HG03442 (cell line): ENCODE measurements at regions not wholly inside any gene's neighbourhood (a gene's known extent, or its start where the extent isn't known, plus 50 kb on each side); places are given as distances from the start of the nearest gene placed in this dataset.
"Not testable (repeated sequence)": the region's sequence is repeated elsewhere in the genome, so short reads cannot be mapped to it uniquely, and the experiment has no call there.

Experiments
- ATAC-seq: cut with Tn5 transposase; IDR thresholded peaks from one replicate; pipeline ENCODE4 v1.9.1; 2021; ENCODE audit warnings: mild to moderate bottlenecking, moderate library complexity; ENCODE audit not compliant: unreplicated experiment

DNA sequence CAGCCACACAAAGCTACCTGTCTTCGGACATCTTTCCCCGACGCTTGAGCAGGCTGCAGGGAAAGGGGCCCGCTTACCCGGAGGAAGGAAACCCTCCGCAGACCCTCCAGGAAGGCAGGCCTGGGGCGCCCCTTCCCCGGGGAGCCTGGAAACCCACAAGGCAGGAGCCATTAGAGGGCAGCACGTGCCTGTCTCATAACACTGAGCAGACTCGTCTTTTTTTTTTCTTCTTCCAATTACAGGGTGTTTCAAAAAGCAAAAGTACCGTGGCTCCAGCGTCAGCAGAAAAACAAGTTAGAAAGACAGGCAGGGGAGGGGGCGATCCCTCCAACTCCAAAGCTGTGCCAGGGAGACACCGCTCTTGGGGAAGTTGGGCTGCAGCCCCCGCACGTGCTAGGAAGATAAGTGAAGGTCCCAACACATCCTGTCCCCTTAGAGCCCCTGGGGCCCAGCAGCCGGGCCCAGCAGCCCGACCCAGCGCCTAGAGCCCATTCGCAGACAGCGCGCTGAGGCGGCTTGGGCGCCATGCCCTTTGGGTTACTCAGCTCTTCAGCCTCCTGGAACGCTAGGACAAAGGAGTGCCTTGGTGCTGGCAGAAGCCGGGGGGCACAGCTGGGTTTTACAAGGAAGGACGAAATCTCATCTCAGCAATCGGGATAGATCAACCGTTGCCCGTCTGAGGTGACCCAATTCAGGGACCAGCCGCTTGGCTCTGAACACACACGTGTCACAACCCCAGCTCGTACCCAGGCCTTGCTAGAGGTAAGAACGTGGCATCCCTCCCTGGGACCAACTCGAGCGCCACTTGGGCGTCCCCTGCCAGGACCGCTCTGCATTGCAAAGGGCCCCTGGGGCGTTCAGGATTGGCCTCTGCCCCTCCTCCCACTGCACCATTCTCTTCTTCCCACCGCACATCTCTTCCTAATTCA is 136.3 kb downstream of the LY86 start:
- ATAC-seq, result no peak

GRCh38 chr6:6725468-6726209 is 137.1 kb downstream of the LY86 start:
- no peak for ATAC-seq

DNA sequence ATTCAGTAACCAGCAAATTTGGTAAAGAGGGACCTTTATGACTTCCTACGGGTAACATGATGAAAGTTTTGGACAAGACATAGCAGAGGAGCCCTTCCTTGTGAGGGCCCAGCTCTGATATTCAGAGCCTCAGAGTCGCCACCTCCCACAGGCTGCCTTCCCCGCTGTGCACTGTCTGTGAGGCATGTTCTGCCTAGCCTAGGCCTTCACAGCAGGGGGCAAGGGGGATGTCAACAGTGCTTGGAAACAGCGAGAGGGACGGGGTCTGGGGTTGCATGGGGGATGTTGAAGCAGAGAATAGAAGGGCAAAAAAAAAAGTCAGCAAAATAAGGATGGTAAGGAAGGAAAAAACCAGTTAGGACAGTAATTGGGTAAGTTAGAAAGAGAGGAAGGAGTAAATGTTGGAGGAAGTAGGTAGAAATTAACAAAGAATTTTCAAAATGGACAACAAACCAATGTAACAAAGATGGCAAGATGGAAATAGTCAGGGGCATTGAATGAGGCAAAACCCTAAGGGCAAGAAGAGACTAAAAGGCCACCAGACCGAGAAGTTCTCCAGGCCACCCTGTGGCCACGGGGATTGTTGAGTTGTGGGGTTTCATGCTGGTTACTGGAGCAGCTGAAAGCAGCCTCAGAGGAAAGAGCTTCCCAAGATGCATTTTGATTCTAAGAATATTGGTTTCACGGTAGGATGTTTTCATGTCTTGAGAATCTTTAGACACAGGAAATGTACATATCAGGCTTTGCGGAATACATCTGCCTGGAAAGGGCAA is 139.8 kb downstream of the LY86 start:
- no peak for ATAC-seq

DNA sequence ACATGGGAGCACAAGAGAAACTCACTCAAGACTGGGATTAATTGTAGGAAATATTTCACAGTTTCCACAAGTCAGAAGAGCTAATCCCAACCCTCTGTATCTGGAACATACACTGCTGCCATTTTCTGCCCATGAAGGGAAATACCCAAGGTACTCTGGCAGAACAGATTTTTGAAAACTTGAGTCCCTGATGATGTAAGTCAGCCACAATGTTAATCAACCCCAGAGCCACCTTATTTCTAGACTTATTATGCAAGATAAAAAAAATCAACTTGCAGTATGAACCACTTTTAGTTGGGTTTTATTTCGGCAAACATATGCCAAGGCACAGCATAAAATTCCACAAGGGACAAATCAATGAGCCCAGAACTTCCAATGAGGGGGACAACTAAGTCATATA is 141.5 kb downstream of the LY86 start:
- no peak for ATAC-seq

- no peak for ATAC-seq
Measured at GRCh38 chr6:6730831-6731230, 142.3 kb downstream of the LY86 start.

- ATAC-seq, result no peak
Measured at GRCh38 chr6:6734479-6735465, 146.3 kb downstream of the LY86 start.

- no peak for ATAC-seq
Measured at GRCh38 chr6:6736791-6737654, 148.5 kb downstream of the LY86 start.

- ATAC-seq, result no peak
Measured at GRCh38 chr6:6737671-6738070, 149.2 kb downstream of the LY86 start.

DNA sequence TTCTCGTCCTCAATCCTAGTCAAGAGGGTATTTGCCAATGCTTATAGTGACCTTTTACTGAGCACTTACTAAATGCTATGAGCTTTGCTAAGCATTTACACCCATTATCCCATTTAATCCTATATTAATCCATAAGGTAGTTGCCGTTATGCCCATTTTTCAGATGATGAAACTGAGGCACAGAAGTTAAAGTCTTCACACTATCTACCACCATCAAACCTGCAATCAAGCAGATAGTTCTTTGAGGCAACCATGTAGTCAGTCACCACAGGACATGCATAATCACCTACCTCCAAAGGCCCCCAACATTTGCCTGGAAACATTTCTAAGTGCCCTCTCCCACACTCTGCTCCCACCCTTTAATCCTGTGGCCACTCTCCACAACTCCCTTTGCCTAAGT is 149.6 kb downstream of the LY86 start:
- ATAC-seq, result no peak

GRCh38 chr6:6738922-6739716 is 150.6 kb downstream of the LY86 start:
- no peak for ATAC-seq

GRCh38 chr6:6740595-6740994 is 152.1 kb downstream of the LY86 start:
- no peak for ATAC-seq

- no peak for ATAC-seq
Measured at GRCh38 chr6:6741264-6741663, 152.7 kb downstream of the LY86 start.

- no peak for ATAC-seq
Measured at GRCh38 chr6:6742535-6742934, 154.0 kb downstream of the LY86 start.

GRCh38 chr6:6744551-6744950 is 156.0 kb downstream of the LY86 start:
- no peak for ATAC-seq

- not testable (repeated sequence) for ATAC-seq
Measured at GRCh38 chr6:6745637-6746332, 157.3 kb downstream of the LY86 start.

- no peak for ATAC-seq
Measured at GRCh38 chr6:6746333-6746969, 157.9 kb downstream of the LY86 start.

GRCh38 chr6:6746970-6747338 is 158.4 kb downstream of the LY86 start:
- ATAC-seq, result no peak
